Urothelium cell line (cell line): ENCODE measurements at regions not wholly inside any gene's neighbourhood (a gene's known extent, or its start where the extent isn't known, plus 50 kb on each side); places are given as distances from the start of the nearest gene placed in this dataset.
"Not testable (repeated sequence)": the region's sequence is repeated elsewhere in the genome, so short reads cannot be mapped to it uniquely, and the experiment has no call there.

Source experiments
- DNase-seq: peaks from one replicate; pipeline ENCODE4 v3.0.0; 2011; ENCODE audit warnings: low spot score, mixed read lengths
- FAIRE-seq: peaks from 2 replicates; lab custom pipeline; 2011; peaks lifted over from hg19 to GRCh38; lab: Jason Lieb, UNC

DNA sequence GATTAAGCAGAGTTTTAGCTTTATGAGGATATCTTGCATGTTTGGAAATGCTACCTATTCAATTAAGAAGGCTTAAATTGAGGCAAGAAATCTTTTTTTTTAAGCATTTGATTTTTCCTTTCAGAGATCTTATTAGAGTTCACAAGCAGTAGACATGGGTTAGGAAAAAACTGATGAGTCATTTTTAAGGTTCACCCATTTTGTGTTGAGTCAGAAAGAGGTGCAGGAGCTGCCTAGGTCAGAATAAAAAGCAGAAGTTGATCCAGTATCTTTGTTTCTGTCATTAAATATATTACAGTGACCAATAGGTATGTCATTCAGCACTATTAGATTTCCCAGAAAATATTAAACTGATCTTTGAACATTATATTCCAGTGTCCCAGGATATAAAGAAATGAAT lies 306.8 kb downstream of the LMBRD1 start:
- no peak for FAIRE-seq
- no peak for DNase-seq

DNA sequence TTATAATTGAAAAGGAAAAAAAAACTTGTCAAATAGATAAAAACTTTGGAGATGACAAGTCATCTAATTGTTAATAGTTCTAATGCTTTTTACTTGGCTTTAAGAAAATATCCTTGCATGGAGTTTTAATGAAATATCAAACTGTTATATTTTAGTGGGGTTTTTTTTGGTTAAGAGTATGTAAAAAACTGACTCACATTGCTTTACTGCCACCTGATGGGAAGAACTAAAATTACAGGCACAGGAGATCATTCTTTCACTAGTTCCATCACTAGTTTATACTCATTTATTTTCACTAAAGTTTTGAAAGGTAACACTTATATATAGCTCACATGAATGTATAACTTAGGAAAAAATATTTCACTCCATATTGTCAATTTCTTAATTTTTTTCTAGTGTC lies 309.1 kb downstream of the LMBRD1 start:
- DNase-seq (no peak), FAIRE-seq (no peak)

DNA sequence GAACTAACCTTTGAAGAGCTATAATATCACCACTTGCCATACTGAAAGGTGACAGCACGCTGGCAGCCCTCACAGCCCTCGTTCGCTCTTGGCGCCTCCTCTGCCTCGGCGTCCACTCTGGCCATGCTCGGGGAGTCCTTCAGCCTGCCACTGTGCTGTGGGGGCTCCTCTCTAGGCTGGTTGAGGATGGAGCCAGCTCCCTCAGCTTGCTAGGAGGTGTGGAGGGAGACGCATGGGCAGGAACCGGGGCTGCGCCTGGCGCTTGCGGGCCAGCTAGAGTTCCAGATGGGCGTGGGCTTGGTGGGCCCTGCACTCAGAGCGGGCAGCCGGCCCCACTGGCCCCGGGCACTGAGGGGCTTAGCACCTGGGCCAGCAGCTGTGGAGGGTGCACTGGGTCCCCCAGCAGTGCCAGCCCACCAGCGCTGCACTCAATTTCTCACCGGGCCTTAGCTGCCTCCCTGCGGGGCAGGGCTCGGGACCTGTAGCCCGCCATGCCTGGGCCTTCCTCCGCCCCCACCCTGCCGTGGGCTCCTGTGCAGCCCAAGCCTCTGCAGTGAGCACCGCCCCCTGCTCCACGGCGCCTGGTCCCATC lies 329.7 kb downstream of the LMBRD1 start:
- FAIRE-seq (no peak), DNase-seq (no peak)

DNA sequence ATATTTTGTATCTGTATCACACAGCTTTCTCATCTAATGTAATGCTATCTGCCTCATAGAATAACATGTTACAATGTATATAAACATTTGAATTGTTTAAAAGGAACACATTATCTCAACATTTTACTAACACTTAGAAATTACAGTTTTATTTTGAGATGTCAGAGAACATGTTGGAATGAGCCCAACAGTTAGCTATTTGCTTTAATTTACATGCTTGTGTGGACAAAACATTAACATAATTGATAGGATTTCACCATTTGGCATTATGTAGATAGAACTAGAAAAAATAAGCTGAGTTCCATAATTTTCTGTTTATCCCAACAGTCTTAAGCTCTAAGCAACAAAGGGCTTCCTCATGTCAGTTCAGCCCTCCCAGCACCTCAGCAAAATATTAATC lies 330.9 kb downstream of the LMBRD1 start:
- no peak for FAIRE-seq
- DNase-seq = no peak

DNA sequence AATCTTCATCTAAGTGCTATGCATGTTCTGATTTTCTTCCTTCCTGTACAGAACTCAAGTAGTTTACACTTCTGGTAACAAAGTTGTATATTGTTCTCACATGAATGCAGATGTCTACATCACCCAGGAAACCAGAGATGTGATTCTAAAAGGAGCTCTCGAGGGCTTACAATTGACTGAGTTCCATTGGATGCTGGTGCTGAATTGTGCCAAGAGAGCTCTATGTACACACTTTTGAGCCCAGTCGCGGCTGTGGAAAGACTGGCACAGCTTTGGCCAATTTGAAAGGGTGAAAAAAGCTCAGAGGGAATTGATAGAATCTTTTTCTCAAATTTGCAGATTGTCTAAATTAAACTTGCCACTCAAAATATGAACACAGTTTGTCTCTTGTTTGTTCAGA lies 340.7 kb downstream of the LMBRD1 start:
- DNase-seq (no peak), FAIRE-seq (no peak)

DNA sequence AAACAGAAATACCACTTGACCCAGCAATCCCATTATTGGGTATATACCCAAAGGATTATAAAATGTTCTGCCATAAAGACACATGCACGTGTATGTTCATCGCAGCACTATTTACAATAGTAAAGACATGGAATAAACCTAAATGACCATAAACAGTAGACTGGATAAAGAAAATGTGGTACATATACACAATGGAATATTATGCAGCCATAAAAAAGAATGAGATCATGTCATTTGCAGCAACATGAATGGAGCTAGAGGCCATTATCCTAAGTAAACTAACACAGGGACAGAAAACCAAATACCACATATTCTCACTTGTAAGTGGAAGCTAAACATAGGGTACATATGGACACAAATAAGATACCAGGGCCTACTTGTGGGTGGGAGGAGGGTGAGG lies 342.2 kb downstream of the LMBRD1 start:
- not testable (repeated sequence) for FAIRE-seq, DNase-seq

DNA sequence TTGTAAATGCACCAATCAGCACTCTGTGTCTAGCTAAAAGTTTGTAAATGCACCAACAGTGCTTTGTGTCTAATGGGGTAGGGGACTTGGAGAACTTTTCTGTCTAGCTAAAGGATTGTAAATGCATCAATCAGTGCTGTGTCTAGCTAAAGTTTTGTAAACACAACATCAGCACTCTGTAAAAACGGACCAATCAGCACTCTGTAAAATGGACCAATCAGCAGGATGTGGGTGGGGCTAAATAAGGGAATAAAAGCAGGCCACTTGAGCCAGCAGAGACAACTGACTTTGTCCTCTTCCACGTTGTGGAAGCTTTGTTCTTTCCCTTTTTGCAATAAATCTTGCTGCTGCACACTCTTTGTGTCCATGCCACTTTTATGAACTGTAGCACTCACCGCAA lies 346.3 kb downstream of the LMBRD1 start:
- not testable (repeated sequence) for DNase-seq, FAIRE-seq

DNA sequence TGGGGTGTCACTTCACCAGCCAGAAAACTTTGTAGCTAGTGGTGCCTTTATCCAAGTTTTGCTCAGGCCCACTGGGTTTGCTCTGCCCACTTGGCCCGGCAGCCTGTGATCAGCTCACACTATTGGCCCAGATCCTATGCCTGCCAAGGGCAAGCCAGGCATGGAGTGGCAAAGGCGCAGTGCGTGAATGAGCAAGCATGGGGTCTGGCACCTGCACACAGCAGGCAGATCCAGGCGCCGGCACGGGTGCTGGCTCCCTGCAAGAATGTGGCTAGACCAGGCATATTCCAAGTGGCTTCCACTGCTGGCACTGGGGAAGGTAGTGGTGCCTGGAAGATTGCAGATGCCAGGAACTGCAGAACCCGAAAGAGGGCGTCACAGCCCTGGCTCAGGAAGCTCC lies 346.9 kb downstream of the LMBRD1 start:
- FAIRE-seq (no peak), DNase-seq (no peak)
